OCI-LY3 (cell line): ENCODE measurements at regions not wholly inside any gene's neighbourhood (a gene's known extent, or its start where the extent isn't known, plus 50 kb on each side); places are given as distances from the start of the nearest gene placed in this dataset.

Source experiments
- EZH2phosphoT487 ChIP-seq: fragments of 200-600 bp; shearing (Covaris generic); IDR thresholded peaks from 2 replicates; pipeline ENCODE4 v1.6.1; 2018; ENCODE audit warnings: antibody characterized with exemption, mixed run types, low read depth
- TF ChIP-seq, protein P1 (sequence below): fragments of 200-600, 300-600 bp; sonication (generic); IDR thresholded peaks from 2 replicates; pipeline ENCODE4 v1.5.1; 2014; ENCODE audit warnings: antibody characterized with exemption, low read length, low read depth

GRCh38 chr14:40119765-40120164 is 687.5 kb upstream of the FBXO33 start:
- TF ChIP-seq, protein P1, sequence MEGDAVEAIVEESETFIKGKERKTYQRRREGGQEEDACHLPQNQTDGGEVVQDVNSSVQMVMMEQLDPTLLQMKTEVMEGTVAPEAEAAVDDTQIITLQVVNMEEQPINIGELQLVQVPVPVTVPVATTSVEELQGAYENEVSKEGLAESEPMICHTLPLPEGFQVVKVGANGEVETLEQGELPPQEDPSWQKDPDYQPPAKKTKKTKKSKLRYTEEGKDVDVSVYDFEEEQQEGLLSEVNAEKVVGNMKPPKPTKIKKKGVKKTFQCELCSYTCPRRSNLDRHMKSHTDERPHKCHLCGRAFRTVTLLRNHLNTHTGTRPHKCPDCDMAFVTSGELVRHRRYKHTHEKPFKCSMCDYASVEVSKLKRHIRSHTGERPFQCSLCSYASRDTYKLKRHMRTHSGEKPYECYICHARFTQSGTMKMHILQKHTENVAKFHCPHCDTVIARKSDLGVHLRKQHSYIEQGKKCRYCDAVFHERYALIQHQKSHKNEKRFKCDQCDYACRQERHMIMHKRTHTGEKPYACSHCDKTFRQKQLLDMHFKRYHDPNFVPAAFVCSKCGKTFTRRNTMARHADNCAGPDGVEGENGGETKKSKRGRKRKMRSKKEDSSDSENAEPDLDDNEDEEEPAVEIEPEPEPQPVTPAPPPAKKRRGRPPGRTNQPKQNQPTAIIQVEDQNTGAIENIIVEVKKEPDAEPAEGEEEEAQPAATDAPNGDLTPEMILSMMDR = no peak
- no peak for TF ChIP-seq EZH2phosphoT487
